ENCODE measurements at regions not wholly inside any gene's neighbourhood (a gene's known extent, or its start where the extent isn't known, plus 50 kb on each side); places are given as distances from the start of the nearest gene placed in this dataset.

DNA sequence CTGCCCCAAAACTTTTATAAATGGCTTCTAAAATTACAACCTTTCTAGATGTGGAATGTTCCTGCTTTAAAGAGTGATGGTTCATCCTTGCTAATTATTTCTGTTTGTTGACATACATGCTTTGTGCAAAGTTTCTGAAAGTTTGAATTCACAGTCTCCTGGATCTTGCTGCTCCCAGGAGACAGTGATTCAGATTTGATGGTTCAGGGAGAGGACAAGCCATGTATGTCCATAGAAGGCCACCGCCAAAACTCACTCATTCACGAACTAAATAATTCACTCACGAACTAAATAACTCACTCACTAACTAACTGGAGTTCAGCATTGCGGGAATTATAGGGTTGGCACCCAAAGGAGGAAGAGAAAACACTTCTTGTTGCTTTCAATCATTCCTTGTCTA is 416.5 kb upstream of the ZEB2 start:
- Histone ChIP-seq H3K36me3 (ENCODE audit: control insufficient read depth in 1 of 2, insufficient read depth in 2 of 2, low read length in 2 of 2) (no peaks in the 10 kb centered on the region), H3K4me3 (replicated peaks in 1 of 2; ENCODE audit: low read depth in 1 of 2, low read length in 2 of 2) (no peak overlapping the region), H4K20me1 (ENCODE audit: insufficient read depth) (no peaks in the 10 kb centered on the region), H3K9ac (ENCODE audit: low read length) (no peak overlapping the region), H3K4me2 (ENCODE audit: low read length) (no peak overlapping the region), H3K4me1 (ENCODE audit: control insufficient read depth in 1 of 2, insufficient read depth in 2 of 2, low read length in 2 of 2) (peaks cover 0 to 5% of the 10 kb centered on the region in 2 experiments; a peak in 2 of 4 replicates), H3K27me3 (ENCODE audit: insufficient read depth, low read length) (no peaks in the 10 kb centered on the region), H3K27ac (ENCODE audit: low read depth, low read length) (no peak overlapping the region), H2AFZ (ENCODE audit: low read depth, low read length, poor library complexity, severe bottlenecking) (no peak overlapping the region), H3K9me2 (ENCODE audit: insufficient read depth) (no peaks in the 10 kb centered on the region), H3K79me2 (ENCODE audit: insufficient read depth, low read length) (no peaks in the 10 kb centered on the region), H3K9me3 (ENCODE audit: control insufficient read depth in 1 of 2, insufficient read depth in 1 of 2, low read depth in 1 of 2, low read length in 2 of 2) (no peaks in the 10 kb centered on the region)
- RAD21 ChIA-PET (ENCODE audit: low non-redundant PET in 1 of 2, low total read pairs in 2 of 2, uncharacterized antibody in 2 of 2, unreplicated experiment in 2 of 2), result no interaction called here
- TF ChIP-seq, protein P1, sequence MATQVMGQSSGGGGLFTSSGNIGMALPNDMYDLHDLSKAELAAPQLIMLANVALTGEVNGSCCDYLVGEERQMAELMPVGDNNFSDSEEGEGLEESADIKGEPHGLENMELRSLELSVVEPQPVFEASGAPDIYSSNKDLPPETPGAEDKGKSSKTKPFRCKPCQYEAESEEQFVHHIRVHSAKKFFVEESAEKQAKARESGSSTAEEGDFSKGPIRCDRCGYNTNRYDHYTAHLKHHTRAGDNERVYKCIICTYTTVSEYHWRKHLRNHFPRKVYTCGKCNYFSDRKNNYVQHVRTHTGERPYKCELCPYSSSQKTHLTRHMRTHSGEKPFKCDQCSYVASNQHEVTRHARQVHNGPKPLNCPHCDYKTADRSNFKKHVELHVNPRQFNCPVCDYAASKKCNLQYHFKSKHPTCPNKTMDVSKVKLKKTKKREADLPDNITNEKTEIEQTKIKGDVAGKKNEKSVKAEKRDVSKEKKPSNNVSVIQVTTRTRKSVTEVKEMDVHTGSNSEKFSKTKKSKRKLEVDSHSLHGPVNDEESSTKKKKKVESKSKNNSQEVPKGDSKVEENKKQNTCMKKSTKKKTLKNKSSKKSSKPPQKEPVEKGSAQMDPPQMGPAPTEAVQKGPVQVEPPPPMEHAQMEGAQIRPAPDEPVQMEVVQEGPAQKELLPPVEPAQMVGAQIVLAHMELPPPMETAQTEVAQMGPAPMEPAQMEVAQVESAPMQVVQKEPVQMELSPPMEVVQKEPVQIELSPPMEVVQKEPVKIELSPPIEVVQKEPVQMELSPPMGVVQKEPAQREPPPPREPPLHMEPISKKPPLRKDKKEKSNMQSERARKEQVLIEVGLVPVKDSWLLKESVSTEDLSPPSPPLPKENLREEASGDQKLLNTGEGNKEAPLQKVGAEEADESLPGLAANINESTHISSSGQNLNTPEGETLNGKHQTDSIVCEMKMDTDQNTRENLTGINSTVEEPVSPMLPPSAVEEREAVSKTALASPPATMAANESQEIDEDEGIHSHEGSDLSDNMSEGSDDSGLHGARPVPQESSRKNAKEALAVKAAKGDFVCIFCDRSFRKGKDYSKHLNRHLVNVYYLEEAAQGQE (IDR thresholded peaks at IDR 0.05; ENCODE audit: low read depth), result no peak
- TF ChIP-seq, protein P2, sequence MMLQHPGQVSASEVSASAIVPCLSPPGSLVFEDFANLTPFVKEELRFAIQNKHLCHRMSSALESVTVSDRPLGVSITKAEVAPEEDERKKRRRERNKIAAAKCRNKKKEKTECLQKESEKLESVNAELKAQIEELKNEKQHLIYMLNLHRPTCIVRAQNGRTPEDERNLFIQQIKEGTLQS (IDR thresholded peaks at IDR 0.05), result no peak
- TF ChIP-seq ZBTB33 (IDR thresholded peaks at IDR 0.05; ENCODE audit: extremely low read depth, insufficient replicate concordance, low read length) (no peak), YY1 (IDR thresholded peaks at IDR 0.05; ENCODE audit: extremely low read depth, insufficient replicate concordance, low read depth, low read length) (no peak), ELF1 (IDR thresholded peaks at IDR 0.05; ENCODE audit: borderline replicate concordance, low read depth) (no peak), EGR1 (IDR thresholded peaks at IDR 0.05; ENCODE audit: low read depth) (no peak), POLR2AphosphoS5 (IDR thresholded peaks at IDR 0.05; ENCODE audit: low read depth, low read length) (no peak)
- intact Hi-C loops (cut with micrococcal nuclease), result no loop called here
- no peak for ATAC-seq
- DNase-seq (ENCODE audit: low read depth, low spot score), result no peak
- no TSS peak for BruUV-seq (replicated peaks)
- CTCF ChIA-PET, result no interaction called here
- POLR2A ChIA-PET, result no interaction called here
